GM12891 (cell line): ENCODE measurements at regions not wholly inside any gene's neighbourhood (a gene's known extent, or its start where the extent isn't known, plus 50 kb on each side); places are given as distances from the start of the nearest gene placed in this dataset.

Source experiments
- DNase-seq: peaks from one replicate; pipeline ENCODE4 v3.0.0; 2011; ENCODE audit warnings: low spot score; ENCODE audit not compliant: insufficient read length
- FAIRE-seq: peaks from 2 replicates; lab custom pipeline; 2011; peaks lifted over from hg19 to GRCh38; lab: Jason Lieb, UNC
- PAX5 ChIP-seq: IDR thresholded peaks from 2 replicates; pipeline ENCODE4 v1.6.1; 2011; ENCODE audit warnings: low read length, moderate library complexity, mild to moderate bottlenecking; ENCODE audit not compliant: insufficient read depth, severe bottlenecking
- POLR2A ChIP-seq: IDR thresholded peaks from 2 replicates; pipeline ENCODE4 v1.6.1; 2011; ENCODE audit warnings: low read depth, low read length, control low read depth
- POLR2AphosphoS5 ChIP-seq: IDR thresholded peaks from 2 replicates; pipeline ENCODE4 v1.6.1; 2011; ENCODE audit warnings: low read depth, low read length, control low read depth
- POU2F2 ChIP-seq: IDR thresholded peaks from 2 replicates; pipeline ENCODE4 v1.6.1; 2011; ENCODE audit warnings: low read depth, mild to moderate bottlenecking, control low read depth, low read length, moderate library complexity
- SPI1 ChIP-seq: IDR thresholded peaks from 2 replicates; pipeline ENCODE4 v1.6.1; 2011; ENCODE audit warnings: low read depth, low read length, control low read depth
- TAF1 ChIP-seq: IDR thresholded peaks from 2 replicates; pipeline ENCODE4 v1.6.1; 2011; ENCODE audit warnings: low read depth, low read length, control low read depth

DNA sequence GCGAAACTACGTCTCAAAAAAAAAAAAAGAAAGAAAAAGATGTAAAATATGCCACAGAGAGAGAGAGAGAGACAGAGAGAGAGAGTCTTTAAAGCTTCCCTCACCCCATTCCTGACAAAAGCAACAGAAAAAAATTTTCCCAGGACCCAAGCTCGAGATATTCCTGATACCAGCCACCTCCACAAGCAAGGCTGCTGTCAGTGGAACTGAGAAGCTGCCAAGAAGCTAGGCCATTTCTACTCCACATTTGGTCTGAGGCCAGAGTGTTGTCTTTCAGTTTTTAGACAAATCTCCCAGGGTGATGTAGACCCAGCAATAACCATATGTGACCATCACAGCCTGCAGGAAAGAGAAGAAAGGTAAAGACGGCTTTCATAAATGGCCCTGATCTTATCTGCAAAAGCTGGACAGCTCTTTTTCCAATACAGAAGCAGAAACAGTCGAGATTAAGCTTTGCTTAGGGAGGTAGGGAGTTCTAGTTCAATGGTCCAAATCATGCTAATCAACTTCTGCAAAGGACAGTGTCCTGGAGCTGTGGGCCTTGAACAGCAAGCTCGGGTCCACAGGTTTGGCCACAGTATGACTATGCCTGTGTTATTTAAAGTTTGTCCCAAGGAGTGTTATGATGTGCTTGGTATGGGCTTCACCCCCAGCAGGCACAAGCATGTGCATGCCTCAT lies 130.3 kb upstream of the NUDT4 start:
- TF ChIP-seq POU2F2 (no peak), TAF1 (no peak), PAX5 (no peak), SPI1 (no peak)
- FAIRE-seq (peak; percentile 73), DNase-seq (no peak)

DNA sequence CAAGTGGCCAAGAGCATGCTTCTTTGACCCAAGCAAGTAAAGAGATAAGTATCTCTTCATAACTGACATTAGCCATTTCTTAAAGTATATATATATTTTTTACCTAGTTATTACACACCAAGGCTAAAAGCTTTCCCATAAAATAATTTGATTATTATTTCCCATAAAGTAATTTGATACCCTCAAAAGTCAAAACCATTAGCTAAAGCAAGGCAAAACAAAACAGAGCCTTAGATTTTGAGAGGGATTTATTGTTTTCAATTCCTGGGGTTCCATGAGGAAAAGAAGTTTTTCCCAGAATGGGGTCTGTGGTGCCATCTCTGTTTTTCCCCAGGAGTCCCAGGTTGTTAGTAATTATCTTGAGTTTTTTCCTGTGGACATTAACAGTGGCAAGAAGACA lies 125.5 kb upstream of the NUDT4 start:
- TF ChIP-seq POLR2AphosphoS5 (no peak), TAF1 (no peak), POU2F2 (no peak), POLR2A (no peak), SPI1 (no peak), PAX5 (no peak)
- FAIRE-seq (no peak), DNase-seq (no peak)

GRCh38 chr12:93254911-93255310 lies 122.8 kb upstream of the NUDT4 start:
- DNase-seq (no peak), FAIRE-seq (no peak)
- TF ChIP-seq TAF1, result no peak
- TF ChIP-seq POU2F2, result no peak
- TF ChIP-seq SPI1, result no peak
- TF ChIP-seq POLR2AphosphoS5, result no peak
- TF ChIP-seq POLR2A, result no peak
- no peak for TF ChIP-seq PAX5

DNA sequence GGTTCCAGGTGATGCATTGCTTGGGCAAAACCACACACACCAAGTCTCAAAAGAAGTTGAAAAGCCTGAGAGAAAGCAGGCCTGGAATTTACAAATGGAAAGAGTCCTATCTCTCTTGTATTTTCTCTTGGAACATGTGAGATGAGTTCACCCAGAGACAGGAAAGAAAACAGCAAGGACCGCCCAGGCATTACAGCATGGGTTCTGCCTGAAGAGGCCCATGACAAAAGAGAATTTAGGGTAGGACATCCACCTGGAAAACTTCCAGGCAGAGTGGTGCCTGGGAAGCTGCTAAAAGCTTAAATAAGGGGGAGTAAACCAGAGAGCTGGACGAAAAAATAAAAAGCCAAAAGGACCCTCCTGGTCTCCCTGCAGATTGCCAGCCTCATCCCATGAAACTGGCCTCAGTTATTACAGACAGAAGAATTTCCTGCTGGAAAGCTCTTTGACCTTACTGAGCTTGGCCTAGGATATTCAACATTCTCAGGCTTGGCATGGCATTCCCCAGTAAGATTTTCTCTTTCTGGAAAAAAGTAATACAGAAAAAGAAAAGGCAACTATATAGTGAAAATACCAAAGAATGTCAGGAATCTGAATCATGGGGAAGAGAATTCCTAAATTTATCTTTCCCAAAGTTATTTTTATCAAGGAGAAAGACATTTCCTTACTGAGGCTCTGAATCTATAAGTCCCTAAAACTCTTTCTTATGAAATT lies 121.3 kb upstream of the NUDT4 start:
- FAIRE-seq, result no peak

DNA sequence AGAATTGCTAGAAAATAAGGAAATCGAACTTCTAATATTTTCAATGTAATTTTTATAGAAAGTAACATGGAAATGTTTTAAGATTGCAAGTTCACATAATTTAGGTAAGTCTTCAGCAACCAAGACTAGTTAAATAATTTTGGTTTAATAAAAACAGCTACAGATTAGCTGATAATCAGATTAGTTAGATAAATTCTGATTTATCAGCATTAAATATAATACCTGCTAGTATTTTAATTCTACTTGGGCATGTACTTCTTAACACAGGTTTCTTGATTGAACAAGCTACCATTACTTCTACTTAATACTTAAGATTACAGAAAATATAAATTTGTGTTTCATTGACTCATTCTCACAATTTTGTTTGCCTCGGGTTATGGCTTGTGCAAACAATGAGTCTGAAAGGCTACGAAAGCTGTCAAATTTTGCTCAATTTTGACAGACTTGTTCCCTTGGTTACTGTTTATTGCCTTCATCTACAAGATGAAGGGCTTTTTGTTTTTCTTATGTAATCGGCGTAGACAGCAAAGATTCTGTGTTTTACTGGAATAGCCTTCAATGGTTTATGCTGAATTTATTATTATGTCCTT lies 116.1 kb upstream of the NUDT4 start:
- TF ChIP-seq POLR2AphosphoS5, result no peak
- no peak for TF ChIP-seq SPI1
- no peak for TF ChIP-seq PAX5
- TF ChIP-seq POLR2A, result no peak
- no peak for TF ChIP-seq TAF1
- no peak for TF ChIP-seq POU2F2
- FAIRE-seq (no peak), DNase-seq (no peak)

More for the DNA sequence above, 121.3 kb upstream of the NUDT4 start:
- no peak for DNase-seq
- TF ChIP-seq TAF1 (no peak), SPI1 (no peak), POLR2AphosphoS5 (no peak), POU2F2 (no peak), PAX5 (no peak), POLR2A (no peak)

DNA sequence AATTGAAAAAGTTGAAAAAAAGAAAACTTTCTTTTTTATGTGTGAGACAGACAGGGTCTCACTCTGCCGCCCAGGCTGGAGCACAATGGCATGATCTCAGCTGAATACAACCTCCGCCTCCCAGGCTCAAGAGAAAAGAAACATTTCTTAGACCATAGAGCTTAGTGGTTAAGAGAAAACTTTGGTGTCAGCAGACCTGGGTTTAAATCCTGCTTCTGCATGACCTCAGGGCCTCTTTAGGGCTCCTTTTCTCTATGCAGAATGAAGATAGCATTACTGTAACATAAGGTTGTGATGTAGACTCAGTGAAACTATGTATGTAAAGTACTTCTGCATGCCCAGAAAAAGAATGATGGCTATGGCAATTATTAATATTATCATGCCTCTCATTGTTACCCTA lies 104.7 kb upstream of the NUDT4 start:
- TF ChIP-seq PAX5, result no peak
- no peak for TF ChIP-seq POLR2A
- no peak for TF ChIP-seq SPI1
- TF ChIP-seq POLR2AphosphoS5, result no peak
- TF ChIP-seq TAF1, result no peak
- TF ChIP-seq POU2F2, result no peak
- FAIRE-seq, result no peak
- no peak for DNase-seq

DNA sequence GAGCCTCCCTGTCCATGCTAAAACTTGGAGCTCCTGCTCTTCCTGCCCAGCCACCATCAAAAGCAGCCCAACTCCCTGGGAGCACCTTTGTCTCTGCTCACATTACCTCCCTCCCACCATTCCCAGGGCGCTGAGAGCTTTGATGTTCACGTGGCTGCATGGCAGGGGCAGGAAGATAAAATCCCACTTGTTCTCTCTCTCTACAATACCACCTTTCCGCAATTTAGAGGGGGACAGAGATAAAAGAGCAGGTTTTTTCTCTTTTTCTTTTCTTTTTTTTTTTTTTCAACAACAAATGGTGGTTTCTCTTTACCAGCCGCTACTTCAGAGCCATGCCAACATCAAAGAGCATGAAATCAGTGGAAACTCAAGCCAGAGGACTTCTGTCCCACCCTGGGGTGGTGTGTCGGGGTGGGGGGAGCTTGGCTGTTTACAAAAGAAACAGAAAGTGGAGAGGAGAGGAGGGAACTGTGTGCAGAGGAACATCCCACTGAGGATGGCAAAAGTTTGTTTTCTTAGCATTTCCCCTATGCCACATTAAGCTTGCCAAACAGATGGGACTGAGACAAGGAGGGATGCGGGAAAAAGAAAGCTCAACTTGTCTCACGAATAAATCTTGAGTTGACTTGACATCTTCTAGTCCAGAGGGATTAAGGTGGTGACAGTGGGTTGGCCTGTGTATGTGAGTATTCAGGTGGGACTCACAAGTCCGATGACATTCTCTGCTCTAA lies 103.7 kb upstream of the NUDT4 start:
- DNase-seq (no peak), FAIRE-seq (no peak)
- TF ChIP-seq SPI1 (no peak), POLR2AphosphoS5 (no peak), TAF1 (no peak), POU2F2 (no peak), PAX5 (no peak), POLR2A (no peak)

DNA sequence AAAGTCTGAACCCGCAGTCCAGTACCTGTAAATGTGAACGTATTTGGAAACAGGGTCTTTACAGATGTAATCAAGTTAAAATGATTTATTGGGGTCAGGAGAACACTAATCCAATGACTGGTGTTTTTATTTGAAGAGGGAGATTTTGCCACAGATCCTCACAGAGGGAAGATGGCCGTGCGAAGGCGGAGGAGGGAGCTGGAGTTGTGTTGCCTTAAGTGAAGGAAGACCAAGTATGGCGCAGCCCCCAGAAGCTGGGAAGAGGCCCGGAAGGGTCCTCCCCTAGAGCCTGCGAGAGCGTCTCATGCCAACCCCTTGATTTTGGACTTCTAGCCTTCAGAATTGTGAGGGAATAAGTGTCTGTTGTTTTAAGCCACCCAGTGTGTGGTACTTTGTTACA lies 102.8 kb upstream of the NUDT4 start:
- TF ChIP-seq SPI1 (no peak), POLR2AphosphoS5 (no peak), POLR2A (no peak), TAF1 (no peak), POU2F2 (no peak), PAX5 (no peak)
- DNase-seq (no peak), FAIRE-seq (no peak)

GRCh38 chr12:93275589-93275988 lies 102.1 kb upstream of the NUDT4 start:
- FAIRE-seq, result no peak
- no peak for TF ChIP-seq SPI1
- no peak for TF ChIP-seq POLR2A
- TF ChIP-seq PAX5, result no peak
- no peak for TF ChIP-seq POLR2AphosphoS5
- no peak for TF ChIP-seq TAF1
- no peak for TF ChIP-seq POU2F2

More at GRCh38 chr12:93275589-93275988, 102.1 kb upstream of the NUDT4 start:
- DNase-seq, result no peak
